B cell (primary cell): ENCODE measurements at regions not wholly inside any gene's neighbourhood (a gene's known extent, or its start where the extent isn't known, plus 50 kb on each side); places are given as distances from the start of the nearest gene placed in this dataset.

ENCODE experiments used
- ATAC-seq: fragments of 200-7000 bp; cut with Tn5 transposase; one replicate; pipeline ENCODE4 v1.10.0; 2021; ENCODE audit warnings: low read depth, mild to moderate bottlenecking, moderate number of reproducible peaks, moderate library complexity
- CTCF ChIA-PET: fragments of 350-600 bp; sonication (Branson Sonifier 250); formaldehyde crosslinking; loops from one replicate; lab custom pipeline; 2021; ENCODE audit warnings: antibody characterized with exemption, inconsistent platforms; lab: Charles Lee
- POLR2A ChIA-PET: fragments of 350-600 bp; sonication (Branson Sonifier 250); formaldehyde crosslinking; loops from one replicate; lab custom pipeline; 2021; ENCODE audit warnings: antibody characterized with exemption; lab: Charles Lee
- DNase-seq: peaks from one replicate; pipeline ENCODE4 v3.0.0; 2013
- H2AFZ ChIP-seq: 2 replicates; pipeline ENCODE4 v1.6.1; 2012; ENCODE audit warnings: mild to moderate bottlenecking, low read depth, low read length; ENCODE audit not compliant: insufficient read depth, poor library complexity, severe bottlenecking
- H3K27ac ChIP-seq, 2 donors: 1 replicate in 1 of 2; 2 replicates in 1 of 2; pipeline ENCODE4 v1.5.1; 2012 to 2013; ENCODE audit warnings: low read length in 2 of 2, mild to moderate bottlenecking in 2 of 2, moderate library complexity in 1 of 2
- H3K27me3 ChIP-seq, 4 experiments: fragments of 200-600 bp in 1 of 4; sonication (generic) in 1 of 4; replicated peaks in 1 of 4; 1 replicate in 2 of 4; 2 replicates in 2 of 4; pipeline versions ENCODE4 v1.6.1 to v1.7.0; 2013 to 2016; ENCODE audit warnings: low read length in 3 of 4, mild to moderate bottlenecking in 2 of 4, mixed read lengths in 1 of 4, moderate library complexity in 1 of 4; ENCODE audit not compliant: insufficient read depth in 4 of 4, control insufficient read depth in 3 of 4; ENCODE audit errors: control extremely low read depth in 1 of 4
- H3K36me3 ChIP-seq, 2 experiments: replicated peaks in 1 of 2; 1 replicate in 1 of 2; 2 replicates in 1 of 2; pipeline versions ENCODE4 v1.6.1 to v1.7.1; 2013; ENCODE audit warnings: low read length in 1 of 2; ENCODE audit not compliant: insufficient read depth in 2 of 2, control insufficient read depth in 1 of 2; ENCODE audit errors: control extremely low read depth in 1 of 2, extremely low read depth in 1 of 2
- H3K4me1 ChIP-seq, 2 donors: fragments of 200-600 bp in 1 of 2; sonication (generic) in 1 of 2; 1 replicate in 1 of 2; 2 replicates in 1 of 2; pipeline versions ENCODE4 v1.5.1 to v1.6.1; 2013 to 2017; ENCODE audit warnings: low read length in 2 of 2; ENCODE audit not compliant: control insufficient read depth in 2 of 2, insufficient read depth in 2 of 2
- H3K4me2 ChIP-seq: replicated peaks from 2 replicates; pipeline ENCODE3; 2012; ENCODE audit warnings: mild to moderate bottlenecking, low read depth, low read length; ENCODE audit not compliant: poor library complexity, severe bottlenecking
- H3K4me3 ChIP-seq, 5 experiments: fragments of 200-600 bp in 1 of 5; sonication (generic) in 1 of 5; 1 replicate in 3 of 5; 2 replicates in 2 of 5; pipeline versions ENCODE4 v1.5.1 to v1.7.0; 2011 to 2016; ENCODE audit warnings: low read length in 4 of 5, mild to moderate bottlenecking in 4 of 5, low read depth in 2 of 5, control low read depth in 1 of 5, moderate library complexity in 1 of 5; ENCODE audit not compliant: insufficient read depth in 1 of 5; ENCODE audit errors: control extremely low read depth in 1 of 5, extremely low read depth in 1 of 5
- H3K79me2 ChIP-seq: fragments of 200-600 bp; sonication (generic); one replicate; pipeline ENCODE4 v1.6.0; 2016; ENCODE audit warnings: low read length; ENCODE audit not compliant: control insufficient read depth, insufficient read depth
- H3K9ac ChIP-seq: fragments of 200-600 bp; sonication (generic); 2 replicates; pipeline ENCODE4 v1.6.1; 2017; ENCODE audit warnings: mild to moderate bottlenecking, low read length, moderate library complexity
- H3K9me3 ChIP-seq, 3 donors: one replicate each; pipeline versions ENCODE4 v1.6.1 to v1.7.1; 2013; ENCODE audit warnings: low read length in 2 of 3; ENCODE audit not compliant: control insufficient read depth in 2 of 3, insufficient read depth in 1 of 3; ENCODE audit errors: control extremely low read depth in 1 of 3
- H4K20me1 ChIP-seq: 2 replicates; pipeline ENCODE4 v1.6.0; 2012; ENCODE audit warnings: mild to moderate bottlenecking, low read length; ENCODE audit not compliant: insufficient read depth, control insufficient read depth, poor library complexity, severe bottlenecking
- H3K27ac Mint-ChIP-seq: one replicate; pipeline ENCODE4 v1.8.0; 2021; ENCODE audit warnings: mixed read lengths
- H3K27me3 Mint-ChIP-seq: one replicate; pipeline ENCODE4 v1.8.0; 2021; ENCODE audit warnings: mixed read lengths
- H3K4me1 Mint-ChIP-seq: one replicate; pipeline ENCODE4 v1.8.0; 2021; ENCODE audit warnings: mixed read lengths
- H3K4me3 Mint-ChIP-seq: one replicate; pipeline ENCODE4 v1.8.0; 2021; ENCODE audit warnings: mixed read lengths
- H3K9me3 Mint-ChIP-seq: one replicate; pipeline ENCODE4 v1.8.0; 2022; ENCODE audit warnings: mixed read lengths; ENCODE audit not compliant: insufficient read depth
- EZH2 ChIP-seq: IDR thresholded peaks from 2 replicates; pipeline ENCODE4 v1.6.1; 2012; ENCODE audit warnings: borderline replicate concordance, low read depth, mild to moderate bottlenecking, moderate library complexity, low read length; ENCODE audit not compliant: insufficient read depth, poor library complexity, severe bottlenecking
- WGBS: methylation state at CpG from one replicate; pipeline ENCODE4 v1.1.5; 2013; ENCODE audit warnings: missing lambda C conversion rate; ENCODE audit not compliant: insufficient coverage; 5-methylcytosine and 5-hydroxymethylcytosine counted together
- intact Hi-C: fragments of 100-400 bp; cut with micrococcal nuclease; formaldehyde crosslinking; loops from one replicate; pipeline ENCODE4 v1.10.0; 2022
- TF ChIP-seq, protein P1 (sequence below): fragments of 200-600 bp; IDR thresholded peaks from one replicate; pipeline ENCODE4 v1.8.0; 2022; ENCODE audit warnings: antibody characterized with exemption, mild to moderate bottlenecking

DNA sequence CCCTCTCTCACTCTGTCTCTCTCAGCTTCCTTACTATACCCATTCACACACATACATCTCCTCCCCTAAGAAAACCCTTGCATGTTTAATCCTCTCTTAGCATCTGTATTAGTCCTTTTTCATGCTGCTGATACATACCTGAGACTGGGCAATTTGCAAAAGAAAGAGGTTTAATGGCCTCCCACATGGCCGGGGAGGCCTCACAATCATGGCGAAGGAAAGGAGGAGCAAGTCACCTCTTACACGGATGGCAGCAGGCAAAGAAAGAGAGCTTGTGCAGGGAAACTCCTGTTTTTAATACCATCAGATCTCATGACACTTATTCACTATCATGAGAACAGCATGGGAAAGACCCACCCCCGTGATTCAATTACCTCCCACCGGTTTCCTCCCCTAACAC is 398.5 kb upstream of the SASH1 start:
- Histone ChIP-seq H3K36me3 (no peaks in the 10 kb centered on the region), H3K27ac (no peak overlapping the region), H3K9me3 (peaks cover 0 to 5% (median 0%) of the 10 kb centered on the region in 3 donors), H3K4me3 (no peak overlapping the region), H3K79me2 (no peaks in the 10 kb centered on the region), H2AFZ (no peak overlapping the region), H3K9ac (no peak overlapping the region), H3K4me2 (no peak overlapping the region), H4K20me1 (no peaks in the 10 kb centered on the region), H3K4me1 (no peaks in the 10 kb centered on the region), H3K27me3 (no peaks in the 10 kb centered on the region)
- Mint-ChIP-seq H3K27ac (no peak overlapping the region), H3K4me1 (no peaks in the 10 kb centered on the region), H3K9me3 (peaks cover 3% of the 10 kb centered on the region), H3K4me3 (no peak overlapping the region), H3K27me3 (no peaks in the 10 kb centered on the region)
- TF ChIP-seq, protein P1, sequence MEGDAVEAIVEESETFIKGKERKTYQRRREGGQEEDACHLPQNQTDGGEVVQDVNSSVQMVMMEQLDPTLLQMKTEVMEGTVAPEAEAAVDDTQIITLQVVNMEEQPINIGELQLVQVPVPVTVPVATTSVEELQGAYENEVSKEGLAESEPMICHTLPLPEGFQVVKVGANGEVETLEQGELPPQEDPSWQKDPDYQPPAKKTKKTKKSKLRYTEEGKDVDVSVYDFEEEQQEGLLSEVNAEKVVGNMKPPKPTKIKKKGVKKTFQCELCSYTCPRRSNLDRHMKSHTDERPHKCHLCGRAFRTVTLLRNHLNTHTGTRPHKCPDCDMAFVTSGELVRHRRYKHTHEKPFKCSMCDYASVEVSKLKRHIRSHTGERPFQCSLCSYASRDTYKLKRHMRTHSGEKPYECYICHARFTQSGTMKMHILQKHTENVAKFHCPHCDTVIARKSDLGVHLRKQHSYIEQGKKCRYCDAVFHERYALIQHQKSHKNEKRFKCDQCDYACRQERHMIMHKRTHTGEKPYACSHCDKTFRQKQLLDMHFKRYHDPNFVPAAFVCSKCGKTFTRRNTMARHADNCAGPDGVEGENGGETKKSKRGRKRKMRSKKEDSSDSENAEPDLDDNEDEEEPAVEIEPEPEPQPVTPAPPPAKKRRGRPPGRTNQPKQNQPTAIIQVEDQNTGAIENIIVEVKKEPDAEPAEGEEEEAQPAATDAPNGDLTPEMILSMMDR, result no peak
- TF ChIP-seq EZH2, result no peak
- 84% methylated on average over 4 of the region's 5 CpGs for WGBS
- no peak for ATAC-seq
- intact Hi-C loops, result no loop called here
- POLR2A ChIA-PET, result no interaction called here
- CTCF ChIA-PET, result no interaction called here
- no peak for DNase-seq

DNA sequence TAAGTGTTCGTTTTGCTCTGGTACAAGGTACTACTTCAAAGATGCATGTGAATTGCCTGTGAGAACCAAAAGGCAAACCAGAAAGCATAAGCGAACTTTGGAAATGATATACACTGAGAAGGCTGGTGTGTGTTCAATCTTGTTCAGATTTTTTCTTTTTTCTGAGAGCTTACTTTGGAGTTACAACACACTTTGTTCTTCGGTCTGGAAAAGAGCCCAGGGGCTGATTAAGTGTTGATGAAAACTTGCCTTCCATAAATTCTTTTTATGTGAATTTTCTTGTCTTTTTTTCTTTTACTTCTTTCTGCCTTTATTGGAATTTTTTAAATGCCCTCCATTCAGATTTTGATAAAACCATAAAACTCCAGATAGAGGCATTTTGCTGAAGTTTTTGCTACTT is 395.1 kb upstream of the SASH1 start:
- Histone ChIP-seq H3K4me2 (no peak overlapping the region), H3K4me3 (no peak overlapping the region), H3K4me1 (no peaks in the 10 kb centered on the region), H3K36me3 (no peaks in the 10 kb centered on the region), H3K79me2 (no peaks in the 10 kb centered on the region), H4K20me1 (no peaks in the 10 kb centered on the region), H3K9ac (no peak overlapping the region), H3K9me3 (peaks cover 0 to 5% (median 0%) of the 10 kb centered on the region in 3 donors), H3K27me3 (no peaks in the 10 kb centered on the region), H2AFZ (no peak overlapping the region), H3K27ac (no peak overlapping the region)
- H3K9me3 Mint-ChIP-seq, result peaks cover 3% of the 10 kb centered on the region
- WGBS, result 60% methylated on average over 2 of the region's 3 CpGs
- H3K27ac Mint-ChIP-seq, result no peak overlapping the region
- TF ChIP-seq, protein P1, result no peak
- no peak for TF ChIP-seq EZH2
- no peaks in the 10 kb centered on the region for H3K4me1 Mint-ChIP-seq
- ATAC-seq (no peak), DNase-seq (no peak)
- intact Hi-C loops, result no loop called here
- ChIA-PET POLR2A (no interaction called here), CTCF (no interaction called here)
- H3K4me3 Mint-ChIP-seq, result no peak overlapping the region
- no peaks in the 10 kb centered on the region for H3K27me3 Mint-ChIP-seq
